SK-N-SH (cell line): ENCODE measurements at regions not wholly inside any gene's neighbourhood (a gene's known extent, or its start where the extent isn't known, plus 50 kb on each side); places are given as distances from the start of the nearest gene placed in this dataset.

Source experiments
- CTCF ChIA-PET: fragments of 300-600, 350-600 bp; formaldehyde crosslinking; extraction: SDS; loops from one replicate; lab custom pipeline; 2021; lab: Yijun Ruan, JAX
- POLR2A ChIA-PET: fragments of 350-600 bp; sonication (Branson Sonifier 250); formaldehyde crosslinking; extraction: SDS; loops from one replicate; lab custom pipeline; 2020; ENCODE audit warnings: antibody characterized with exemption, inconsistent platforms; lab: Yijun Ruan, JAX
- DNase-seq: peaks from one replicate; pipeline ENCODE4 v3.0.0; 2012
- H2AFZ ChIP-seq: fragments of 200-600 bp; sonication (generic); 2 replicates; pipeline ENCODE4 v1.8.1; 2016; ENCODE audit warnings: antibody characterized with exemption, mild to moderate bottlenecking, low read depth
- H3F3A ChIP-seq: fragments of 200-600 bp; sonication (generic); replicated peaks from 2 replicates; pipeline ENCODE3; 2016; ENCODE audit warnings: antibody characterized with exemption, mild to moderate bottlenecking; ENCODE audit not compliant: insufficient read depth
- H3K27ac ChIP-seq, 2 experiments: fragments of 200-500 bp in 1 of 2; fragments of 200-600 bp in 1 of 2; sonication (Bioruptor generic) in 1 of 2; sonication (generic), shearing (Covaris generic) in 1 of 2; 2 replicates each; pipeline versions ENCODE4 v1.5.1 to v1.6.1; 2014 to 2016; ENCODE audit warnings: low read depth in 2 of 2, inconsistent platforms in 1 of 2, low read length in 1 of 2, mild to moderate bottlenecking in 1 of 2, mixed read lengths in 1 of 2
- H3K27me3 ChIP-seq: fragments of 200-600 bp; sonication (generic), shearing (Covaris generic); 2 replicates; pipeline ENCODE4 v1.6.1; 2016; ENCODE audit warnings: mixed run types; ENCODE audit not compliant: insufficient read depth
- H3K36me3 ChIP-seq, 2 experiments: fragments of 200-500 bp in 1 of 2; fragments of 200-600 bp in 1 of 2; sonication (Bioruptor generic) in 1 of 2; sonication (generic) in 1 of 2; replicated peaks in 1 of 2; 2 replicates each; pipeline versions ENCODE3 to v1.5.1; 2014 to 2016; ENCODE audit warnings: low read length in 1 of 2, mild to moderate bottlenecking in 1 of 2; ENCODE audit not compliant: insufficient read depth in 2 of 2, control insufficient read depth in 1 of 2
- H3K4me1 ChIP-seq, 2 experiments: fragments of 200-500 bp in 1 of 2; fragments of 200-600 bp in 1 of 2; sonication (Bioruptor generic) in 1 of 2; sonication (generic), shearing (Covaris generic) in 1 of 2; 2 replicates each; pipeline versions ENCODE4 v1.5.1 to v1.6.1; 2014 to 2016; ENCODE audit warnings: low read depth in 1 of 2, low read length in 1 of 2, mixed run types in 1 of 2; ENCODE audit not compliant: insufficient read depth in 2 of 2, control insufficient read depth in 1 of 2
- H3K4me2 ChIP-seq: fragments of 200-600 bp; sonication (generic), shearing (Covaris generic); 2 replicates; pipeline ENCODE4 v1.6.1; 2017; ENCODE audit warnings: mixed run types
- H3K4me3 ChIP-seq, 2 experiments: fragments of 200-500 bp in 1 of 2; fragments of 200-600 bp in 1 of 2; sonication (Bioruptor generic) in 1 of 2; sonication (generic), shearing (Covaris generic) in 1 of 2; 2 replicates each; pipeline versions ENCODE4 v1.5.1 to v1.8.1; 2014 to 2016; ENCODE audit warnings: low read depth in 2 of 2, inconsistent platforms in 1 of 2, low read length in 1 of 2, mild to moderate bottlenecking in 1 of 2, mixed read lengths in 1 of 2, moderate library complexity in 1 of 2
- H3K79me2 ChIP-seq: fragments of 200-600 bp; sonication (generic); 2 replicates; pipeline ENCODE4 v1.8.1; 2017; ENCODE audit warnings: mild to moderate bottlenecking; ENCODE audit not compliant: insufficient read depth
- H3K9ac ChIP-seq: fragments of 200-600 bp; sonication (generic); 2 replicates; pipeline ENCODE4 v1.6.1; 2017; ENCODE audit warnings: mixed run types
- H3K9me2 ChIP-seq: fragments of 200-600 bp; sonication (generic); 2 replicates; pipeline ENCODE4 v1.6.1; 2017; ENCODE audit warnings: mixed run types
- H3K9me3 ChIP-seq: fragments of 200-600 bp; sonication (generic); 2 replicates; pipeline ENCODE4 v1.6.1; 2017; ENCODE audit warnings: mixed run types, mild to moderate bottlenecking, moderate library complexity
- H4K20me1 ChIP-seq: fragments of 200-600 bp; sonication (generic); 2 replicates; pipeline ENCODE4 v1.6.1; 2017; ENCODE audit warnings: mild to moderate bottlenecking, mixed run types; ENCODE audit not compliant: insufficient read depth
- ELF1 ChIP-seq: IDR thresholded peaks from 2 replicates; pipeline ENCODE4 v1.4.0; 2012
- EP300 ChIP-seq, 2 experiments: IDR thresholded peaks; 2 replicates each; pipeline versions ENCODE4 v1.4.0 to v1.6.1; 2012; ENCODE audit warnings: borderline replicate concordance in 1 of 2, low read depth in 1 of 2, low read length in 1 of 2
- FOXM1 ChIP-seq: IDR thresholded peaks from 2 replicates; pipeline ENCODE4 v1.4.0; 2012; ENCODE audit warnings: low read depth, mild to moderate bottlenecking
- JUND ChIP-seq: IDR thresholded peaks from 2 replicates; pipeline ENCODE4 v1.4.0; 2012
- MXI1 ChIP-seq: IDR thresholded peaks from 2 replicates; pipeline ENCODE4 v1.6.1; 2012; ENCODE audit warnings: mild to moderate bottlenecking, low read depth, low read length, improper control_type of control experiment
- SIN3A ChIP-seq: IDR thresholded peaks from 2 replicates; pipeline ENCODE4 v1.6.1; 2012; ENCODE audit warnings: low read depth, mild to moderate bottlenecking, low read length, moderate library complexity, borderline replicate concordance
- SMC3 ChIP-seq: IDR thresholded peaks from 2 replicates; pipeline ENCODE4 v1.6.1; 2012; ENCODE audit warnings: low read depth, low read length, improper control_type of control experiment
- WGBS: methylation state at CpG from one replicate; pipeline ENCODE4 v1.1.6; 2017; ENCODE audit warnings: low lambda C conversion rate; 5-methylcytosine and 5-hydroxymethylcytosine counted together
- TF ChIP-seq, protein P1 (sequence below): IDR thresholded peaks from 2 replicates; pipeline ENCODE4 v1.6.1; 2012; ENCODE audit warnings: mild to moderate bottlenecking, low read depth, low read length, moderate library complexity
- TF ChIP-seq, protein P2 (sequence below): fragments of 150-350 bp; IDR thresholded peaks from 2 replicates; pipeline ENCODE4 v1.6.1; 2017; ENCODE audit warnings: antibody characterized with exemption, low read length, low read depth, borderline replicate concordance
- TF ChIP-seq, protein P3 (sequence below): IDR thresholded peaks from 2 replicates; pipeline ENCODE4; 2012
- TF ChIP-seq, protein P4 (sequence below): fragments of 150-350 bp; IDR thresholded peaks from 2 replicates; pipeline ENCODE4 v1.6.1; 2016; ENCODE audit warnings: mild to moderate bottlenecking, low read depth, low read length
- TF ChIP-seq, protein P5 (sequence below): IDR thresholded peaks from 2 replicates; pipeline ENCODE4 v1.4.0; 2012; ENCODE audit warnings: low read depth, borderline replicate concordance

DNA sequence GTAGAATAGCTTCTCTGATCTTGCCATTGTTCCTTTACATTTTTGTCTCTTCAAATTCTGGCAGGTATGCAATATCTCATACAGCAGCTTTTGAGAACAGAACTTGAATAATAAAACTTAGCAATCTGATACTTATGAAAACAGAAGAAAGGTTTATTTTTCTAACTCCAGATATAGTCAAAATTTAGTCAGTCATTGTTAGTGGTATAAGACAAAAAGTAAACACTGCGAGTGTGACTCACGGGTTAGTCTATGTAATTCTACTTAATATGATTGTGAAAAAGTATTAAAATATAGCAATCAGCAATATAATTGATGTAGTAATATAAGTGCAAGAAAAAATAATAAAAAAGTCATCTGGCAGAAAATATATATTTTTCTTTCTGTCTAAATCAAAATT is 910.4 kb downstream of the DNAH5 start:
- H3K4me3 ChIP-seq, result no peak overlapping the region
- H3K4me2 ChIP-seq, result no peak overlapping the region
- no peak overlapping the region for H3K27ac ChIP-seq
- no peaks in the 10 kb centered on the region for H3K36me3 ChIP-seq
- ChIA-PET POLR2A (no interaction called here), CTCF (no interaction called here)
- no peak for DNase-seq
- TF ChIP-seq SMC3, result no peak
- TF ChIP-seq, protein P1, sequence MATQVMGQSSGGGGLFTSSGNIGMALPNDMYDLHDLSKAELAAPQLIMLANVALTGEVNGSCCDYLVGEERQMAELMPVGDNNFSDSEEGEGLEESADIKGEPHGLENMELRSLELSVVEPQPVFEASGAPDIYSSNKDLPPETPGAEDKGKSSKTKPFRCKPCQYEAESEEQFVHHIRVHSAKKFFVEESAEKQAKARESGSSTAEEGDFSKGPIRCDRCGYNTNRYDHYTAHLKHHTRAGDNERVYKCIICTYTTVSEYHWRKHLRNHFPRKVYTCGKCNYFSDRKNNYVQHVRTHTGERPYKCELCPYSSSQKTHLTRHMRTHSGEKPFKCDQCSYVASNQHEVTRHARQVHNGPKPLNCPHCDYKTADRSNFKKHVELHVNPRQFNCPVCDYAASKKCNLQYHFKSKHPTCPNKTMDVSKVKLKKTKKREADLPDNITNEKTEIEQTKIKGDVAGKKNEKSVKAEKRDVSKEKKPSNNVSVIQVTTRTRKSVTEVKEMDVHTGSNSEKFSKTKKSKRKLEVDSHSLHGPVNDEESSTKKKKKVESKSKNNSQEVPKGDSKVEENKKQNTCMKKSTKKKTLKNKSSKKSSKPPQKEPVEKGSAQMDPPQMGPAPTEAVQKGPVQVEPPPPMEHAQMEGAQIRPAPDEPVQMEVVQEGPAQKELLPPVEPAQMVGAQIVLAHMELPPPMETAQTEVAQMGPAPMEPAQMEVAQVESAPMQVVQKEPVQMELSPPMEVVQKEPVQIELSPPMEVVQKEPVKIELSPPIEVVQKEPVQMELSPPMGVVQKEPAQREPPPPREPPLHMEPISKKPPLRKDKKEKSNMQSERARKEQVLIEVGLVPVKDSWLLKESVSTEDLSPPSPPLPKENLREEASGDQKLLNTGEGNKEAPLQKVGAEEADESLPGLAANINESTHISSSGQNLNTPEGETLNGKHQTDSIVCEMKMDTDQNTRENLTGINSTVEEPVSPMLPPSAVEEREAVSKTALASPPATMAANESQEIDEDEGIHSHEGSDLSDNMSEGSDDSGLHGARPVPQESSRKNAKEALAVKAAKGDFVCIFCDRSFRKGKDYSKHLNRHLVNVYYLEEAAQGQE, result no peak
- TF ChIP-seq, protein P2, sequence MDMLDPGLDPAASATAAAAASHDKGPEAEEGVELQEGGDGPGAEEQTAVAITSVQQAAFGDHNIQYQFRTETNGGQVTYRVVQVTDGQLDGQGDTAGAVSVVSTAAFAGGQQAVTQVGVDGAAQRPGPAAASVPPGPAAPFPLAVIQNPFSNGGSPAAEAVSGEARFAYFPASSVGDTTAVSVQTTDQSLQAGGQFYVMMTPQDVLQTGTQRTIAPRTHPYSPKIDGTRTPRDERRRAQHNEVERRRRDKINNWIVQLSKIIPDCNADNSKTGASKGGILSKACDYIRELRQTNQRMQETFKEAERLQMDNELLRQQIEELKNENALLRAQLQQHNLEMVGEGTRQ, result no peak
- no peak for TF ChIP-seq FOXM1
- TF ChIP-seq, protein P3, sequence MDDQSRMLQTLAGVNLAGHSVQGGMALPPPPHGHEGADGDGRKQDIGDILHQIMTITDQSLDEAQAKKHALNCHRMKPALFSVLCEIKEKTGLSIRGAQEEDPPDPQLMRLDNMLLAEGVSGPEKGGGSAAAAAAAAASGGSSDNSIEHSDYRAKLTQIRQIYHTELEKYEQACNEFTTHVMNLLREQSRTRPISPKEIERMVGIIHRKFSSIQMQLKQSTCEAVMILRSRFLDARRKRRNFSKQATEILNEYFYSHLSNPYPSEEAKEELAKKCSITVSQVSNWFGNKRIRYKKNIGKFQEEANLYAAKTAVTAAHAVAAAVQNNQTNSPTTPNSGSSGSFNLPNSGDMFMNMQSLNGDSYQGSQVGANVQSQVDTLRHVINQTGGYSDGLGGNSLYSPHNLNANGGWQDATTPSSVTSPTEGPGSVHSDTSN, result no peak
- no peak for TF ChIP-seq EP300 (IDR thresholded peaks at IDR 0.05; ENCODE audit: borderline replicate concordance in 1 of 2, low read depth in 1 of 2, low read length in 1 of 2)
- TF ChIP-seq, protein P4, sequence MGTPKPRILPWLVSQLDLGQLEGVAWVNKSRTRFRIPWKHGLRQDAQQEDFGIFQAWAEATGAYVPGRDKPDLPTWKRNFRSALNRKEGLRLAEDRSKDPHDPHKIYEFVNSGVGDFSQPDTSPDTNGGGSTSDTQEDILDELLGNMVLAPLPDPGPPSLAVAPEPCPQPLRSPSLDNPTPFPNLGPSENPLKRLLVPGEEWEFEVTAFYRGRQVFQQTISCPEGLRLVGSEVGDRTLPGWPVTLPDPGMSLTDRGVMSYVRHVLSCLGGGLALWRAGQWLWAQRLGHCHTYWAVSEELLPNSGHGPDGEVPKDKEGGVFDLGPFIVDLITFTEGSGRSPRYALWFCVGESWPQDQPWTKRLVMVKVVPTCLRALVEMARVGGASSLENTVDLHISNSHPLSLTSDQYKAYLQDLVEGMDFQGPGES, result no peak
- TF ChIP-seq JUND, result no peak
- TF ChIP-seq, protein P5, sequence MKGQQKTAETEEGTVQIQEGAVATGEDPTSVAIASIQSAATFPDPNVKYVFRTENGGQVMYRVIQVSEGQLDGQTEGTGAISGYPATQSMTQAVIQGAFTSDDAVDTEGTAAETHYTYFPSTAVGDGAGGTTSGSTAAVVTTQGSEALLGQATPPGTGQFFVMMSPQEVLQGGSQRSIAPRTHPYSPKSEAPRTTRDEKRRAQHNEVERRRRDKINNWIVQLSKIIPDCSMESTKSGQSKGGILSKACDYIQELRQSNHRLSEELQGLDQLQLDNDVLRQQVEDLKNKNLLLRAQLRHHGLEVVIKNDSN, result no peak
- TF ChIP-seq SIN3A, result no peak
- no peak for TF ChIP-seq ELF1
- no peak for TF ChIP-seq MXI1
- no peaks in the 10 kb centered on the region for H3K79me2 ChIP-seq
- WGBS, result 0% methylated on average over 2 of the region's 2 CpGs
- no peaks in the 10 kb centered on the region for H3F3A ChIP-seq
- no peaks in the 10 kb centered on the region for H3K9me3 ChIP-seq
- no peak overlapping the region for H3K9ac ChIP-seq
- H4K20me1 ChIP-seq, result no peaks in the 10 kb centered on the region
- no peaks in the 10 kb centered on the region for H3K4me1 ChIP-seq
- no peaks in the 10 kb centered on the region for H3K27me3 ChIP-seq
- H3K9me2 ChIP-seq, result no peaks in the 10 kb centered on the region
- no peak overlapping the region for H2AFZ ChIP-seq
